ENCODE measurements at regions not wholly inside any gene's neighbourhood (a gene's known extent, or its start where the extent isn't known, plus 50 kb on each side); places are given as distances from the start of the nearest gene placed in this dataset.

- DNase-seq (ENCODE audit: insufficient read length, low spot score) (no peak), FAIRE-seq (no peak)
- no peak for TF ChIP-seq CTCF (IDR thresholded peaks at IDR 0.05; ENCODE audit: insufficient read depth, missing control alignments)
These were observed 185.0 kb downstream of the MATN1 start for GRCh38 chr1:30538226-30538992.

GRCh38 chr1:30537279-30537678, 186.1 kb downstream of the MATN1 start:
- DNase-seq (ENCODE audit: insufficient read length, low spot score): no peak
- no peak for FAIRE-seq

GRCh38 chr1:30536530-30536929, 186.9 kb downstream of the MATN1 start:
- DNase-seq (ENCODE audit: insufficient read length, low spot score) (no peak), FAIRE-seq (no peak)
- TF ChIP-seq CTCF (IDR thresholded peaks at IDR 0.05; ENCODE audit: insufficient read depth, missing control alignments): no peak

More at GRCh38 chr1:30537279-30537678, 186.1 kb downstream of the MATN1 start:
- no peak for TF ChIP-seq CTCF (IDR thresholded peaks at IDR 0.05; ENCODE audit: insufficient read depth, missing control alignments)

- FAIRE-seq (no peak), DNase-seq (ENCODE audit: insufficient read length, low spot score) (no peak)
- no peak for TF ChIP-seq CTCF (IDR thresholded peaks at IDR 0.05; ENCODE audit: insufficient read depth, missing control alignments)
These were observed 187.6 kb downstream of the MATN1 start for GRCh38 chr1:30535595-30536325.

GRCh38 chr1:30534551-30534940, 188.8 kb downstream of the MATN1 start:
- DNase-seq (ENCODE audit: insufficient read length, low spot score): no peak
- FAIRE-seq: no peak
- TF ChIP-seq CTCF (IDR thresholded peaks at IDR 0.05; ENCODE audit: insufficient read depth, missing control alignments): no peak

- no peak for FAIRE-seq
- no peak for TF ChIP-seq CTCF (IDR thresholded peaks at IDR 0.05; ENCODE audit: insufficient read depth, missing control alignments)
- DNase-seq (ENCODE audit: insufficient read length, low spot score): no peak
These were observed 189.4 kb downstream of the MATN1 start for GRCh38 chr1:30533796-30534550.

All from D721Med (cell line).